ENCODE measurements at regions not wholly inside any gene's neighbourhood (a gene's known extent, or its start where the extent isn't known, plus 50 kb on each side); places are given as distances from the start of the nearest gene placed in this dataset.
A peak's percentile ranks its signal among the peaks of the same experiment; 100 is the strongest.

DNA sequence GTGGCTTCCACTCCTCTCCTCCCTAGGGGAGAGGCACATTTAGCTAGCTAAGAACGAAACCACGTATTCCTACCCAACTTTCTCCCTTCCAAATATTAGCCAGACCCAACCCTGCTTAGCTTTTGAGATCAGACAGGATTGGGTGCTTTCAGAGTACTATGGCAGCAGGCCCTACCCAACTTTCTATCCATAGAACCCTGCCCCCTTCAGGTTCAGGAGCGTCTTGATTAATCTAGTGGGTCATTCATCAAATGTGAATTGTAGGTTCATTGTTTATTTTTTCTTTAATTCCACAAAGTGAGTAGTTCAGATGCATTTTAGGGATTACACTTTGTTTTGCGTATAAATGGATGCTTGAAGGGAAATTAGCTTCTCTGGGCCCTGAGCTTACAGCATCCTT, 188.3 kb downstream of the MIB1 start:
- no peak for DNase-seq (ENCODE audit: low spot score)
- Mint-ChIP-seq H3K9me3 (no peaks in the 10 kb centered on the region), H3K4me1 (ENCODE audit: low read depth) (no peaks in the 10 kb centered on the region), H3K27ac (no peak overlapping the region), H3K36me3 (ENCODE audit: low read depth) (no peaks in the 10 kb centered on the region), H3K4me3 (ENCODE audit: low read depth) (no peak overlapping the region), H3K27me3 (ENCODE audit: low read depth) (no peaks in the 10 kb centered on the region)
- intact Hi-C loops (cut with micrococcal nuclease), result no loop called here

DNA sequence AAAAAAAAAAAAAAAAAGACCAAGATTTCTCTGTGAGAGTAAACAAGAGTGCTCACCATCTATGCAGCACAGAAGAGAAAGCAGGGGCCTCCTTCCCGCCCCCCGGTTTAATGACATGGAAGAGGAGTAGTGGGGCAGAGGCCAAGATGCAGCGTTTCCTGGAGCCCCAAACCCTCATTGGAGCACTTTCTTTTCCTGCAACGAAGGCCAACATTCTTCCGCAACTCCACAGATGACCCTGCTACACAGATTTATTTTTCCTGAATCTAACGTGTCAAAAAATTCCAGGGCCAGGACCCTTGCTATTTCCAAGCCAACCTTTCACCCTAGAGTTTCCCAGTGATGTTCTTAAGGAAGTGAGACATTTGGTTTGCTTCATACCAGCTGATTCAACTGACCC, 189.6 kb downstream of the MIB1 start:
- DNase-seq (ENCODE audit: low spot score), result no peak
- Mint-ChIP-seq H3K4me3 (ENCODE audit: low read depth) (no peak overlapping the region), H3K27ac (no peak overlapping the region), H3K27me3 (ENCODE audit: low read depth) (no peaks in the 10 kb centered on the region), H3K36me3 (ENCODE audit: low read depth) (no peaks in the 10 kb centered on the region), H3K9me3 (no peaks in the 10 kb centered on the region), H3K4me1 (ENCODE audit: low read depth) (no peaks in the 10 kb centered on the region)
- intact Hi-C loops (cut with micrococcal nuclease), result no loop called here

- intact Hi-C loops (cut with micrococcal nuclease), result no loop called here
- no peaks in the 10 kb centered on the region for H3K4me1 Mint-ChIP-seq (ENCODE audit: low read depth)
- no peaks in the 10 kb centered on the region for H3K27me3 Mint-ChIP-seq (ENCODE audit: low read depth)
- no peak overlapping the region for H3K4me3 Mint-ChIP-seq (ENCODE audit: low read depth)
- H3K9me3 Mint-ChIP-seq, result no peaks in the 10 kb centered on the region
- H3K27ac Mint-ChIP-seq, result no peak overlapping the region
- DNase-seq (ENCODE audit: low spot score), result no peak
- H3K36me3 Mint-ChIP-seq (ENCODE audit: low read depth), result no peaks in the 10 kb centered on the region
Observed at GRCh38 chr18:21933931-21934765, 193.6 kb downstream of the MIB1 start.

DNA sequence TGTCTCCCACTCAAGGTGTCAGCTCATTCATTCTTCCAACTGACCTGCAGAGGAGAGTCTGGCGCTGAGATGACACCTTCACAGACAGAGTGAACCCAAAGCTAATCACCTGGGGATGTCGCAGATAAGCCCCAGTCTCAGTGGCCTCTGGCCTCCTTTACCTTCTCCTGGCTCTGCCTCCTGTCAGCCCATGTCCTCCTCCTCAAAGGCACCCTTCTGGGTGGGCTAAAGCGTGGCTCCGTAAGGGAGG, 194.1 kb downstream of the MIB1 start:
- Mint-ChIP-seq H3K4me3 (ENCODE audit: low read depth) (no peak overlapping the region), H3K27ac (no peak overlapping the region), H3K27me3 (ENCODE audit: low read depth) (no peaks in the 10 kb centered on the region), H3K36me3 (ENCODE audit: low read depth) (no peaks in the 10 kb centered on the region), H3K4me1 (ENCODE audit: low read depth) (no peaks in the 10 kb centered on the region), H3K9me3 (no peaks in the 10 kb centered on the region)
- intact Hi-C loops (cut with micrococcal nuclease), result no loop called here
- DNase-seq (ENCODE audit: low spot score), result no peak

- H3K27ac Mint-ChIP-seq, result no peak overlapping the region
- H3K9me3 Mint-ChIP-seq, result no peaks in the 10 kb centered on the region
- no peak for DNase-seq (ENCODE audit: low spot score)
- no peaks in the 10 kb centered on the region for H3K4me1 Mint-ChIP-seq (ENCODE audit: low read depth)
- no peaks in the 10 kb centered on the region for H3K27me3 Mint-ChIP-seq (ENCODE audit: low read depth)
- no peaks in the 10 kb centered on the region for H3K36me3 Mint-ChIP-seq (ENCODE audit: low read depth)
- intact Hi-C loops (cut with micrococcal nuclease), result no loop called here
- H3K4me3 Mint-ChIP-seq (ENCODE audit: low read depth), result no peak overlapping the region
Observed at GRCh38 chr18:21943456-21943855, 202.9 kb downstream of the MIB1 start.

DNA sequence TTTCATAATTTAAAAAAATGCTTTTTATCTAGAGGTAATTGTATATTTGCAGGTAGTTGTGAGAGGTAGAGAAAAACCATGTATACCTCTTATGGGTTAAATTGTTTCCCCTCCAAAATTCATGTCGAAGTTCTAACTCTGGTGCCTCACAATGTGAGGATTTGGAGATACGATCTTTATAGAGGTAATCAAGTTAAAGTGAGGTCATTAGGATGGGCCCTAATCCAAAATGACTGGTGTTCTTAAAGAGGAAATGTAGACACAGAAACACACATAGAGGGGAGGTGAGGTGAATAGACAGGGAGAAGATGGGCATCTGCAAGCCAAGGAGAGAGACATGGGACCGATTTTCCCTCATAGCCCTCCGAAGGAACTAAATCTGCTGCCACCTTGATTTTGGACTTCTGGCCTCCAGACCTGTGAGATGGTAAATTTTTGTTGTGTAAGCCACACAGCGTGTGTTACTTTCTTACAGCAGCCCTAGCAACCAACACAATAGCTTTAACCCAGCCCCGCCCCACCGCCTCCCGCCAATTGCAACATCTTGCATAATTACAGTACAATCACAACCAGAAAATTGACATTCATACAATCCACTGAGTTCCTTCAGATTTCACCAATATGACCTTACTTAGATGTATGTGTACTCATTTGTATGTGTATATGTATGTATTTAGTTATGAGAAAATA, 208.9 kb downstream of the MIB1 start:
- no peak for DNase-seq (ENCODE audit: low spot score)
- intact Hi-C loops (cut with micrococcal nuclease), result no loop called here
- peaks cover 8% of the 10 kb centered on the region for H3K27me3 Mint-ChIP-seq (ENCODE audit: low read depth)

DNA sequence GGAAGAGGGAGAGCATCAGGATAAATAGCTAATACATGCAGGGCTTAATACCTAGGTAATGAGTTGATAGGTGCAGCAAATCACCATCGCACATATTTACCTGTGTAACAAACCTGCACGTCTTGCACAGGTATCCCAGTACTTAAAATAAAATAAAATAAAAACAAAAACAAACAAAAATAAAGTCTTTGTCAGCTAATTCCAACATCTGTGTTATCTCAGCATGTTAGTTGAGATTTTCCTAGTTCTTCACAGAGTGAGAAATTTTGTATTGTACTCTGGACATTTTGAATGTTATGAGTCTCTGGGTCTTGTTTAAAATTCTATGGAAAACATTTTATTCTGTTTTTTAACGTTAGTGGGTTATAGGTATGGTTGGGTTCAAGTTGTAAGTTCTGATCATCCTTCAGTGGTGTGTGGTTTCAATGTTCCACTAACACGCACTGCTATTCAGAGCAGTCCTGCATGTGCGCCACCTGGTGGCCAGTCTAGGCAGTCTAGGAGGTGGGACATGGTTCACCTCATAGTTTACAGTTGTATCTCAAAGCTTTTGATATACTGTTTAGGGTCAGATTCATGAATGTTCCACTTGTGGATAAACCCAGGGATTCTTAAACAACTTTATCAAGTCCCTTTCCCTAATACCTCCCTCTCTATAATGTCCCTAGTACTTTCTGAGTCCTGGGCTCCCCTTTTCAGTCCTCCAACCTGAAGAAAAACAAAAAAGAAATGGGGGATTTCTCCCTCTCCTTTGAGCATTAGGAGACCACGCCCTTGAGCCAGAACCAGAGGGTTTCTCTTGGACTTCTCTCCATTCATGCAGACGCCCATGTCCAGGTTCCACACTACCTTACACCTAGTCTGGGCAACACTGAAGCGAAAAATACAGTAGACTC, 213.4 kb upstream of the GATA6 start:
- Mint-ChIP-seq H3K27me3 (ENCODE audit: low read depth) (peaks cover 8% of the 10 kb centered on the region), H3K27ac (no peak overlapping the region), H3K4me1 (ENCODE audit: low read depth) (no peaks in the 10 kb centered on the region), H3K36me3 (ENCODE audit: low read depth) (no peaks in the 10 kb centered on the region), H3K4me3 (ENCODE audit: low read depth) (no peak overlapping the region), H3K9me3 (no peaks in the 10 kb centered on the region)
- peak; percentile 56 for DNase-seq (ENCODE audit: low spot score)
- intact Hi-C loops (cut with micrococcal nuclease), result loop anchor here (1.0 kb wide), 3 partner anchors 59 to 761 kb away; no protein-coding TSS in a partner anchor

More for the DNA sequence above, 208.9 kb downstream of the MIB1 start:
- Mint-ChIP-seq H3K4me1 (ENCODE audit: low read depth) (no peaks in the 10 kb centered on the region), H3K4me3 (ENCODE audit: low read depth) (no peak overlapping the region), H3K27ac (no peak overlapping the region), H3K36me3 (ENCODE audit: low read depth) (no peaks in the 10 kb centered on the region), H3K9me3 (no peaks in the 10 kb centered on the region)

DNA sequence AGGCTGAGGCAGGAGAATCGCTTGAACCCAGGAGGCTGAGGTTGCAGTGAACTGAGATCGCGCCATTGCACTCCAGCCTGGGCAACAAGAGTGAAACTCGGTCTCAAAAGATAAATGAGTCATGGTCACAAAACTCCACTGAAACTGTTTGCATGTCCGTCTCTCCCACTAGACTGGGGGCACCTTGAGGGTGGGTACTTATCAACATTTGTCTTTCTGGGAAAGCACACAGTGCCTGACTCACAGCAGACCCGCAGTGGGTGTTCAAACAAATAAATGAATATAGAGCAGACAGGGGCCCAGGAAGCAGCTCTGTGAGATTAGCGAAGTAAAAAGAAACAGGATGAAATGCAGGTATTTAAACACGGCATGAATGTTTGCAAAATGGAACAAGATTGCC, 211.1 kb upstream of the GATA6 start:
- Mint-ChIP-seq H3K27me3 (ENCODE audit: low read depth) (peaks cover 5% of the 10 kb centered on the region), H3K9me3 (no peaks in the 10 kb centered on the region), H3K4me1 (ENCODE audit: low read depth) (no peaks in the 10 kb centered on the region), H3K27ac (no peak overlapping the region), H3K36me3 (ENCODE audit: low read depth) (no peaks in the 10 kb centered on the region), H3K4me3 (ENCODE audit: low read depth) (no peak overlapping the region)
- intact Hi-C loops (cut with micrococcal nuclease), result no loop called here
- DNase-seq (ENCODE audit: low spot score), result no peak

DNA sequence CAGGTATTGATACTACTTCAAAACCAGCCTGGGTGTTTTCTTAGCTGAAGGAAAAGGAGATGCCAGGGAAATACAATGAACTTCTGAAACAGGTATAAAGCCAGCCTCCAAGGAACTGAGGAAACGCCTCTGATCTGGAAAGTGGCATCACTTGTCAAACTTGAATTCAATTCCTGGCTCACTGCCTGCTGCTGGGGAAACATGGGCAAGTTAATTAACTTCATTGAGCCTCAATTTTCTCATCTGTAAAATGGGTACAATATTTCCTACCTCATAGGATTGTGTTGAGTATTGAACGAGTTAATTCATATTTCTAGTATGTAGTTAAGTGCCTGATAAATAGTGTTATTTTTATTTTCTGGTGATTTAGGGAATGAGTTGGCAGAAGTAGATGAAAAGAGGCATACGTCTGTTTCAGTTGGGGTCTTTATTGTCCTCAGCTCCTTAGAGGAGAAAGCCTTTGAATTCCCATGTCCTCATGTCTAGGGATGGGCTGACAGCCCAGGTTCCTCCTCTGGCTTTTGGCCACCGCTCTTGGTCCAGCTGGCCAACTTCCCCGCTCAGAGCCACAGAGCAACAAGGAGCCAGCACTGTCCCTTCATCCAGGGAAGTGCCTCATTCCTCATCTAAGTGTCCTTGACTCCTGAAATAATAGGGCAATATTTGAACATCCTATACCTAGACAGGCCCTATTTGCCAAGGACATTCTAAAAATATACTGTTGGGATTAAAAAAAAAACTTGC, 210.5 kb upstream of the GATA6 start:
- H3K27me3 Mint-ChIP-seq (ENCODE audit: low read depth), result peaks cover 5% of the 10 kb centered on the region
- no peaks in the 10 kb centered on the region for H3K9me3 Mint-ChIP-seq
- DNase-seq (ENCODE audit: low spot score), result no peak
- H3K4me1 Mint-ChIP-seq (ENCODE audit: low read depth), result no peaks in the 10 kb centered on the region
- no peak overlapping the region for H3K4me3 Mint-ChIP-seq (ENCODE audit: low read depth)
- intact Hi-C loops (cut with micrococcal nuclease), result no loop called here
- no peak overlapping the region for H3K27ac Mint-ChIP-seq
- no peaks in the 10 kb centered on the region for H3K36me3 Mint-ChIP-seq (ENCODE audit: low read depth)

DNA sequence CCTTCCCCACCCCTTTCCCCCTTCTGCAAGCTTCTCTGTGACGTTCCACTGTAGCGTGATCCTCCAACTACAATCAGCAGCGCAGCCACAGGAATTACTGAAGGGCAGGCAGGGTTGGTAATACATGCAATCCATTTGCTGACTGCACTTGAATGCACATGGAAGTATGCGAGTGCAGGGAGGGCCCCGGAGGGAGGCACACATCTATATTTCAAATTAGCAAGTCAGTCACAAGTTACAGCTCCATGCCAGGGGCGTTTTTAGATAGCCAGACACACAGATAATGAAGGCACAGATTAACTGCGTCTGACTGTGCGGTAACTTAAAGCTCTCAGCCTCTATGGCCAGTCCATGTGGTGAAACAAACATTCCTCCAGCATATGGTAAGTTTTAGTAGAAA, 209.2 kb upstream of the GATA6 start:
- Mint-ChIP-seq H3K4me3 (ENCODE audit: low read depth) (no peak overlapping the region), H3K4me1 (ENCODE audit: low read depth) (no peaks in the 10 kb centered on the region), H3K36me3 (ENCODE audit: low read depth) (no peaks in the 10 kb centered on the region), H3K27ac (no peak overlapping the region), H3K27me3 (ENCODE audit: low read depth) (peaks cover 3% of the 10 kb centered on the region), H3K9me3 (no peaks in the 10 kb centered on the region)
- intact Hi-C loops (cut with micrococcal nuclease), result no loop called here
- DNase-seq (ENCODE audit: low spot score), result no peak

- Mint-ChIP-seq H3K9me3 (no peaks in the 10 kb centered on the region), H3K4me3 (ENCODE audit: low read depth) (no peak overlapping the region), H3K36me3 (ENCODE audit: low read depth) (no peaks in the 10 kb centered on the region), H3K27me3 (ENCODE audit: low read depth) (peaks cover 1% of the 10 kb centered on the region), H3K27ac (no peak overlapping the region), H3K4me1 (ENCODE audit: low read depth) (no peaks in the 10 kb centered on the region)
- DNase-seq (ENCODE audit: low spot score), result no peak
- intact Hi-C loops (cut with micrococcal nuclease), result no loop called here
Observed at GRCh38 chr18:21963336-21963735, 206.1 kb upstream of the GATA6 start.

DNA sequence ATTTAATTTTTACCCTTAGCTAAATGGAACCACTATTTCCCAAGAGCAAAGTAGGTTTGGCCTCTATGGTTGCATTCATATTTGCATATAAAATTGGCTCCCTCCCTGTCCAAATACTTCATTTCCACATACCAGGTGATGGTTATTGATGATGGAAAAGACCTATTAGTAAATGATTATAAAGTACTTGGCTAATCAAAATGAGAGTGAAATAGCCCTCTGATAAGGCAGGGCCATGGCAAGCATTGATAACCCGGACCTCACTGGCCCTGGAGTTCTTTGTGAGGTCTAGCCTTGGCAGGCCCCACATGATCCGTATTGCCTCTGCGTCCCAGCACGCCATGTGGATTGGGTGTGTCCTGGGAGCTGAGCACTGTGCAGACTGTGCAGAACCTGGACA, 201.1 kb upstream of the GATA6 start:
- DNase-seq (ENCODE audit: low spot score), result no peak
- Mint-ChIP-seq H3K27me3 (ENCODE audit: low read depth) (peaks cover 3% of the 10 kb centered on the region), H3K36me3 (ENCODE audit: low read depth) (no peaks in the 10 kb centered on the region), H3K4me3 (ENCODE audit: low read depth) (no peak overlapping the region), H3K9me3 (no peaks in the 10 kb centered on the region), H3K27ac (no peak overlapping the region), H3K4me1 (ENCODE audit: low read depth) (no peaks in the 10 kb centered on the region)
- intact Hi-C loops (cut with micrococcal nuclease), result no loop called here

All from activated T-helper 2 cell treated with anti-CD3 and anti-CD28 coated beads, Interferon-gamma antibody, Interleukin-2, Interleukin-4, amounts not matched to agents 10 μg/mL and 5 μg/mL and 100 μg/mL, durations not matched to agents 14 hours and 24 hours and 36 hours (primary cell).